Heart right ventricle (tissue), 16 donors: ENCODE measurements at regions not wholly inside any gene's neighbourhood (a gene's known extent, or its start where the extent isn't known, plus 50 kb on each side); places are given as distances from the start of the nearest gene placed in this dataset.

Experiments used
- ATAC-seq, 8 donors: fragments of 200-7000 bp; cut with Tn5 transposase; one replicate each; pipeline ENCODE4 v1.9.1; 2020; ENCODE audit warnings: mild to moderate bottlenecking in 8 of 8, moderate library complexity in 8 of 8, moderate number of reproducible peaks in 1 of 8
- DNase-seq, 2 donors: peaks; one replicate each; pipeline ENCODE4 v3.0.0-alpha.2; 2020
- H3K27ac ChIP-seq, 10 donors: fragments of 200-600 bp; sonication (generic) in 2 of 10; one replicate each; pipeline versions ENCODE4 v1.5.0 to v1.8.0; 2020 to 2022; ENCODE audit warnings: mild to moderate bottlenecking in 3 of 10
- H3K27me3 ChIP-seq, 7 donors: fragments of 200-600 bp; one replicate each; pipeline ENCODE4 v1.8.0; 2021 to 2022; ENCODE audit warnings: mild to moderate bottlenecking in 2 of 7
- H3K36me3 ChIP-seq, 9 donors: fragments of 200-600 bp; sonication (generic) in 1 of 9; one replicate each; pipeline versions ENCODE4 v1.5.0 to v1.8.0; 2020 to 2022; ENCODE audit warnings: mild to moderate bottlenecking in 2 of 9
- H3K4me1 ChIP-seq, 9 donors: fragments of 200-600 bp; sonication (generic) in 1 of 9; one replicate each; pipeline versions ENCODE4 v1.5.0 to v1.8.0; 2020 to 2022; ENCODE audit warnings: mild to moderate bottlenecking in 4 of 9
- H3K4me3 ChIP-seq, 10 donors: fragments of 200-600 bp; sonication (generic) in 2 of 10; one replicate each; pipeline versions ENCODE4 v1.5.0 to v1.8.0; 2020 to 2022; ENCODE audit warnings: mild to moderate bottlenecking in 7 of 10, moderate library complexity in 2 of 10
- H3K9me3 ChIP-seq, 11 donors: fragments of 200-600 bp in 10 of 11; sonication (generic) in 2 of 11; one replicate each; pipeline versions ENCODE4 v1.5.0 to v1.8.0; 2013 to 2022; ENCODE audit warnings: mild to moderate bottlenecking in 2 of 11, control low read depth in 1 of 11, moderate library complexity in 1 of 11
- CTCF ChIP-seq, 9 donors: fragments of 200-600 bp; sonication (generic) in 2 of 9; IDR thresholded peaks; one replicate each; pipeline versions ENCODE4 v1.5.0 to v1.8.0; 2021 to 2022; ENCODE audit warnings: antibody characterized with exemption in 9 of 9, mild to moderate bottlenecking in 5 of 9, moderate library complexity in 1 of 9
- WGBS, 2 donors: extraction: QIAGEN DNeasy Blood & Tissue Kit; methylation state at CpG; one replicate each; pipeline ENCODE4 v1.1.7; 2013; ENCODE audit warnings: inconsistent platforms in 1 of 2; 5-methylcytosine and 5-hydroxymethylcytosine counted together
- intact Hi-C, 10 donors: fragments of 100-400 bp; cut with DNase I; formaldehyde crosslinking; loops; one replicate each; pipeline versions ENCODE4 v1.11.1 to v1.14.2; 2022
- donor health status: Arrhythmogenic right ventricular cardiomyopathy.
- donor health status: ischemic (EF 13 %, LVEDD 7.1; RV severe dilation, severe dysfunction).
- donor health status: healthy with polysubstance abuse.
- donor health status: DM: no; HTN: yes; CAD: no.
- donor health status: DM: no; HTN: no; CAD: no.
- donor health status: ischemic (EF 25% LVEDD 6.9; RV normal size, moderate dysfunction).
- donor health status: ischemic (EF 25% LVEDD 5.7; RV mildly dilated, moderate dysfunction).
- donor health status: healthy.
- donor health status: DM: yes; HTN: yes; CAD: no.
- donor health status: Ischemic cardiomyopathy.
- donor health status: ischemic (EF 35%, LVEDD 5.7; RV mildly dilated, moderate dysfunction).
- donor health status: nonischemic (EF 11% LVEDD 7.7; RV severe dilation, severe dysfunction).
- donor health status: DM: yes; HTN: yes; CAD: no.
- donor health status: PGD.
- donor health status: ischemic (EF 29% LVEDD 5.4; RV normal size, mild dysfunction).
- donor health status: nonischemic (EF 23%, LVEDD 6.1; RV moderate dilation, normal function).

DNA sequence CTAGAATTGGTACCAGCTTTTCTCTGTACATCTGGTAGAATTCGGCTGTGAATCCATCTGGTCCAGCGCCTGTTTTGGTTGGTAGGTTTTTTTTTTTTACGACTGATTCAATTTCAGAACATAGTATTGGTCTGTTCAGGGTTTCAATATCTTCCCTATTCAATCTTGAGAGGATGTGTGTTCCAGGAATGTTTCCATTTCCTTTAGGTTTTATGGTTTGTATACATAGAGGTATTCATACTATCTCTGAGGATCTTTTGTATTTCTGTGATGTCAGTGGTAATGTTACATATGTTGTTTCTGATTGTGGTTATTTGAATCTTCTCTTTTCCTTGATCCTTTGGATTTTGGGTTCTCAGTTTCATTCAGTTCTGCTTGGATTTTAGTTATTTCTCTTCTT lies 172.1 kb upstream of the ITGA4 start:
- intact Hi-C loops, result no loop called here
- ATAC-seq, result no peak
- no peak overlapping the region for H3K4me3 ChIP-seq
- no peaks in the 10 kb centered on the region for H3K36me3 ChIP-seq
- 29 to 62% methylated on average over 3 of the region's 3 CpGs for WGBS, 2 donors
- no peak for DNase-seq
- no peaks in the 10 kb centered on the region for H3K9me3 ChIP-seq
- no peaks in the 10 kb centered on the region for H3K27me3 ChIP-seq
- H3K27ac ChIP-seq, result no peak overlapping the region
- H3K4me1 ChIP-seq, result no peaks in the 10 kb centered on the region
- no peak for TF ChIP-seq CTCF (IDR thresholded peaks at IDR 0.05)

- Histone ChIP-seq H3K27ac (no peak overlapping the region), H3K27me3 (no peaks in the 10 kb centered on the region), H3K9me3 (peaks cover 0 to 3% (median 0%) of the 10 kb centered on the region in 11 donors), H3K36me3 (no peaks in the 10 kb centered on the region), H3K4me3 (no peak overlapping the region), H3K4me1 (no peaks in the 10 kb centered on the region)
- DNase-seq (no peak), ATAC-seq (no peak)
- intact Hi-C loops, result no loop called here
- TF ChIP-seq CTCF (IDR thresholded peaks at IDR 0.05), result no peak
- 94 to 95% methylated on average over 3 of the region's 3 CpGs for WGBS, 2 donors
Measured at GRCh38 chr2:181289698-181290097, 167.5 kb upstream of the ITGA4 start.

GRCh38 chr2:181290182-181290581 lies 167.0 kb upstream of the ITGA4 start:
- intact Hi-C loops, result no loop called here
- Histone ChIP-seq H3K27ac (no peak overlapping the region), H3K27me3 (no peaks in the 10 kb centered on the region), H3K4me3 (no peak overlapping the region), H3K9me3 (peaks cover 0 to 8% (median 0%) of the 10 kb centered on the region in 11 donors), H3K36me3 (no peaks in the 10 kb centered on the region), H3K4me1 (no peaks in the 10 kb centered on the region)
- WGBS, 2 donors, result 86% methylated on average over 1 of the region's 1 CpG
- TF ChIP-seq CTCF (IDR thresholded peaks at IDR 0.05), result no peak
- DNase-seq (no peak), ATAC-seq (no peak)

GRCh38 chr2:181294979-181295378 lies 162.2 kb upstream of the ITGA4 start:
- intact Hi-C loops, result no loop called here
- H3K27me3 ChIP-seq, result no peaks in the 10 kb centered on the region
- ATAC-seq (no peak), DNase-seq (no peak)
- peaks cover 0 to 45% (median 13%) of the 10 kb centered on the region in 11 donors for H3K9me3 ChIP-seq
- 71 to 89% methylated on average over 1 of the region's 1 CpG for WGBS, 2 donors
- H3K36me3 ChIP-seq, result no peaks in the 10 kb centered on the region
- no peak overlapping the region for H3K4me3 ChIP-seq
- no peak overlapping the region for H3K27ac ChIP-seq
- no peaks in the 10 kb centered on the region for H3K4me1 ChIP-seq
- TF ChIP-seq CTCF (IDR thresholded peaks at IDR 0.05), result no peak
